Naive thymus-derived CD4-positive, alpha-beta T cell (primary cell): ENCODE measurements at regions not wholly inside any gene's neighbourhood (a gene's known extent, or its start where the extent isn't known, plus 50 kb on each side); places are given as distances from the start of the nearest gene placed in this dataset.

Experiments
- ATAC-seq: fragments of 150-1000 bp; cut with Tn5 transposase; 2 replicates; pipeline ENCODE4 v1.10.0; 2021; ENCODE audit warnings: mild to moderate bottlenecking, moderate library complexity
- CTCF ChIA-PET: fragments of 350-600 bp; sonication (Branson Sonifier 250); formaldehyde crosslinking; loops from one replicate; lab custom pipeline; 2021; ENCODE audit warnings: antibody characterized with exemption; lab: Charles Lee
- POLR2A ChIA-PET: fragments of 350-600 bp; sonication (Branson Sonifier 250); formaldehyde crosslinking; loops from one replicate; lab custom pipeline; 2021; ENCODE audit warnings: antibody characterized with exemption, inconsistent platforms; lab: Charles Lee
- DNase-seq, 9 donors: peaks; one replicate each; pipeline versions ENCODE4 v3.0.0 to v3.0.0-alpha.2; 2020 to 2022; ENCODE audit warnings: mixed read lengths in 1 of 9
- H3K27ac ChIP-seq: one replicate; pipeline ENCODE4 v1.7.0; 2013; ENCODE audit warnings: mild to moderate bottlenecking, low read depth, low read length, moderate library complexity
- H3K27me3 ChIP-seq, 2 donors: one replicate each; pipeline ENCODE4 v1.7.0; 2013; ENCODE audit warnings: low read length in 2 of 2, mild to moderate bottlenecking in 2 of 2, moderate library complexity in 2 of 2; ENCODE audit not compliant: control insufficient read depth in 2 of 2, insufficient read depth in 2 of 2
- H3K36me3 ChIP-seq, 3 experiments: 1 replicate in 2 of 3; 2 replicates in 1 of 3; pipeline ENCODE4 v1.7.0; 2013; ENCODE audit warnings: low read length in 3 of 3, mild to moderate bottlenecking in 3 of 3, moderate library complexity in 1 of 3; ENCODE audit not compliant: insufficient read depth in 3 of 3, control insufficient read depth in 2 of 3
- H3K4me1 ChIP-seq, 2 donors: one replicate each; pipeline ENCODE4 v1.7.0; 2013; ENCODE audit warnings: low read length in 2 of 2, mild to moderate bottlenecking in 2 of 2, moderate library complexity in 1 of 2; ENCODE audit not compliant: control insufficient read depth in 2 of 2, insufficient read depth in 2 of 2
- H3K4me3 ChIP-seq: 2 replicates; pipeline ENCODE4 v1.7.0; 2013; ENCODE audit warnings: mild to moderate bottlenecking, low read length
- H3K9me3 ChIP-seq, 3 experiments: 1 replicate in 2 of 3; 2 replicates in 1 of 3; pipeline ENCODE4 v1.7.0; 2013; ENCODE audit warnings: low read length in 3 of 3; ENCODE audit not compliant: control insufficient read depth in 2 of 3
- H3K27ac Mint-ChIP-seq, 9 donors: one replicate each; pipeline ENCODE4 v1.8.0; 2020 to 2022; ENCODE audit warnings: mixed read lengths in 9 of 9, mild to moderate bottlenecking in 8 of 9, moderate library complexity in 5 of 9, inconsistent platforms in 2 of 9
- H3K27me3 Mint-ChIP-seq, 5 donors: one replicate each; pipeline ENCODE4 v1.8.0; 2021 to 2022; ENCODE audit warnings: mixed read lengths in 5 of 5, mild to moderate bottlenecking in 1 of 5
- H3K36me3 Mint-ChIP-seq, 5 donors: one replicate each; pipeline ENCODE4 v1.8.0; 2020 to 2022; ENCODE audit warnings: mixed read lengths in 5 of 5, mild to moderate bottlenecking in 3 of 5, inconsistent platforms in 1 of 5
- H3K4me1 Mint-ChIP-seq, 7 donors: one replicate each; pipeline ENCODE4 v1.8.0; 2020 to 2022; ENCODE audit warnings: mixed read lengths in 7 of 7, mild to moderate bottlenecking in 3 of 7, inconsistent platforms in 1 of 7
- H3K4me3 Mint-ChIP-seq, 10 donors: one replicate each; pipeline ENCODE4 v1.8.0; 2020 to 2022; ENCODE audit warnings: mild to moderate bottlenecking in 10 of 10, mixed read lengths in 10 of 10, moderate library complexity in 6 of 10, inconsistent platforms in 2 of 10
- H3K9me3 Mint-ChIP-seq, 11 donors: one replicate each; pipeline ENCODE4 v1.8.0; 2020 to 2022; ENCODE audit warnings: mixed read lengths in 11 of 11, mild to moderate bottlenecking in 4 of 11, inconsistent platforms in 1 of 11, moderate library complexity in 1 of 11
- intact Hi-C, 2 donors: fragments of 100-400 bp; cut with micrococcal nuclease; formaldehyde crosslinking; loops; one replicate each; pipeline ENCODE4 v1.15.1; 2023

DNA sequence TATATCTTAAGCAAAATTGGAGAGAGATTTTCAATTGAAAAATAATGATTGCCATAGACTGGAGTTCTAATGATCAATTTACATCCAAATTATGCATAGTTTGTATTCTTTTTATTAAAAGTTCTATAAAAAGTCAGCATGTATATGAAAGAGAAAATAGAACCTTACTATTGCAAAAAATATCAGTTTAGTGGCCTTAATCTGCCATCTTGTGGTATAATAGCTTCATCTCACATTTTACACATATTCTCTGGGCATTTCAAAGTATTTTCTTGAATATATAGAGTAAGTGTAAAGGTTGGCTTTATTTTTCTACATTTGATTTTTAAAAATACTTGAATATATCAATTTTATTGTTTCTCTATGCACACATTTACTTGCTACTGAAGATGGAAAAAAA lies 1858.6 kb upstream of the CDH9 start:
- intact Hi-C loops = no loop called here
- H3K27ac Mint-ChIP-seq = no peak overlapping the region
- ChIA-PET CTCF (no interaction called here), POLR2A (no interaction called here)
- Histone ChIP-seq H3K4me1 (no peaks in the 10 kb centered on the region), H3K36me3 (no peaks in the 10 kb centered on the region), H3K9me3 (no peaks in the 10 kb centered on the region), H3K27me3 (no peaks in the 10 kb centered on the region), H3K27ac (no peak overlapping the region), H3K4me3 (no peak overlapping the region)
- H3K9me3 Mint-ChIP-seq = peaks cover 4 to 30% (median 9%) of the 10 kb centered on the region in 11 donors
- DNase-seq (no peak), ATAC-seq (no peak)
- H3K4me1 Mint-ChIP-seq = no peaks in the 10 kb centered on the region
- H3K27me3 Mint-ChIP-seq = no peaks in the 10 kb centered on the region
- no peaks in the 10 kb centered on the region for H3K36me3 Mint-ChIP-seq
- H3K4me3 Mint-ChIP-seq = no peak overlapping the region

DNA sequence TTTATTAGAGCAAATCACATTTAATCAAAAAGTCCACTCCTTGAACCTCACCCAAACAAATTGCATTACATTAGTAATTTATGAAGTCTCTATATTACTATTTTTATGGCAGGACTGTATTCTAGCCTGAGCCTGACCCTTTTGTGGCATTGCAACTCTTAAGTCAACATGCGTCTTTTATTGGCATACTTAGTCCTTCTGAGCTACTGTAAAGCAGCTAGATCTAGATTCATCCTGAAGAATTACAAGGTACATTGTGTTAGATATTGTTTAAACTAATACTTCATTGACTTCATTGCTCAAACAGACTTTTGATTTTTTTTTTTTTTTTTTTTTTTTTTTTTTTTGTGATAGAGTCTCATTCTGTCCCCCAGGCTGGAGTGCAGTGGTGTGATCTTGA lies 1842.5 kb upstream of the CDH9 start:
- H3K4me1 Mint-ChIP-seq = no peaks in the 10 kb centered on the region
- H3K27me3 Mint-ChIP-seq = no peaks in the 10 kb centered on the region
- ChIA-PET POLR2A (no interaction called here), CTCF (no interaction called here)
- Histone ChIP-seq H3K36me3 (no peaks in the 10 kb centered on the region), H3K4me1 (no peaks in the 10 kb centered on the region), H3K9me3 (peaks cover 0 to 18% (median 0%) of the 10 kb centered on the region in 3 experiments), H3K4me3 (no peak overlapping the region), H3K27me3 (no peaks in the 10 kb centered on the region), H3K27ac (no peak overlapping the region)
- no peak overlapping the region for H3K4me3 Mint-ChIP-seq
- H3K27ac Mint-ChIP-seq = no peak overlapping the region
- H3K36me3 Mint-ChIP-seq = peaks cover 0 to 4% (median 0%) of the 10 kb centered on the region in 5 donors
- intact Hi-C loops = no loop called here
- DNase-seq (no peak), ATAC-seq (no peak)
- H3K9me3 Mint-ChIP-seq = peaks cover 3 to 48% (median 17%) of the 10 kb centered on the region in 11 donors

DNA sequence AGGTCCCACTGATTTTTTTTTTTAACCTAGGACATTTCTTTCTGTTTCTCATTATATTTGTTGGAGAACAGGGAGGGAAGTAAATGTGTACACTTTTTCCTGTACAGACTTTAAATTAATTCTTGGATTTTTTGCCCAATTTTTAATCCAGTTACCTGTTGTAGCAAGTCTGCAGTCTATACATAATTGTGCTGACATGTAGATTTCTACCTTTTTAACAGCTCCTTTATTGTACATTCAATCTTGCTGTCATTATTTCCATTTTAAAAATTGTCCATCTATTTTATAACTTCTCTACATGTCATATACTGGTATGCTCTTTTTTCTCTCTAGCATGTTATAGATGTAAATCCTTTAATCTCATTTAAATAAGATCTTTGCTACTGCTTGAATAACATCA lies 1838.7 kb upstream of the CDH9 start:
- Mint-ChIP-seq H3K9me3 (peaks cover 0 to 32% (median 12%) of the 10 kb centered on the region in 11 donors), H3K4me1 (no peaks in the 10 kb centered on the region), H3K36me3 (no peaks in the 10 kb centered on the region), H3K4me3 (no peak overlapping the region), H3K27ac (no peak overlapping the region), H3K27me3 (no peaks in the 10 kb centered on the region)
- no peaks in the 10 kb centered on the region for H3K27me3 ChIP-seq
- no peaks in the 10 kb centered on the region for H3K36me3 ChIP-seq
- H3K4me1 ChIP-seq = no peaks in the 10 kb centered on the region
- ATAC-seq (no peak), DNase-seq (no peak)
- H3K9me3 ChIP-seq = no peaks in the 10 kb centered on the region
- no peak overlapping the region for H3K4me3 ChIP-seq
- ChIA-PET POLR2A (no interaction called here), CTCF (no interaction called here)
- intact Hi-C loops = no loop called here
- no peak overlapping the region for H3K27ac ChIP-seq

DNA sequence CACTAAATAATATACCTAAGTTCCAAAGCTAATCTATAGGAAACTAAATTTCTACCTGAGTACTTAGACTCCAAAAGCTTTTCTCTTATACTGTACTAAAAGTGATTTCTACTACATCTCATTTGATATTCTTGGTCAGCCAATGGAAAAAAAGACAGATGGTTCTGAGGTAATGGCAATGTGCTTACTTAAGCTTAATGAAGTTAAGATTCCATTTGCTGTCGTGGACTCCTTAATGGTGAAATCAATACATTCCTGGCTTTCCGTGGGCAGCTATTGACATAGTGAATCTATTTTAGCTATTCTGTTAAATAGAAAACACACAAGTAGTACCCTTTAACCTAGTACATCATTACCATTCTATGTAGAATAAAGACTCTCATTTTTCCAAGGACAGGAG lies 1825.6 kb upstream of the CDH9 start:
- Histone ChIP-seq H3K4me1 (no peaks in the 10 kb centered on the region), H3K36me3 (no peaks in the 10 kb centered on the region), H3K4me3 (no peak overlapping the region), H3K27me3 (no peaks in the 10 kb centered on the region), H3K27ac (no peak overlapping the region), H3K9me3 (no peaks in the 10 kb centered on the region)
- ChIA-PET CTCF (no interaction called here), POLR2A (no interaction called here)
- Mint-ChIP-seq H3K27ac (no peak overlapping the region), H3K4me1 (no peaks in the 10 kb centered on the region), H3K4me3 (no peak overlapping the region), H3K9me3 (peaks cover 2 to 16% (median 9%) of the 10 kb centered on the region in 11 donors), H3K27me3 (no peaks in the 10 kb centered on the region), H3K36me3 (no peaks in the 10 kb centered on the region)
- no peak for DNase-seq
- ATAC-seq = no peak
- intact Hi-C loops = no loop called here

DNA sequence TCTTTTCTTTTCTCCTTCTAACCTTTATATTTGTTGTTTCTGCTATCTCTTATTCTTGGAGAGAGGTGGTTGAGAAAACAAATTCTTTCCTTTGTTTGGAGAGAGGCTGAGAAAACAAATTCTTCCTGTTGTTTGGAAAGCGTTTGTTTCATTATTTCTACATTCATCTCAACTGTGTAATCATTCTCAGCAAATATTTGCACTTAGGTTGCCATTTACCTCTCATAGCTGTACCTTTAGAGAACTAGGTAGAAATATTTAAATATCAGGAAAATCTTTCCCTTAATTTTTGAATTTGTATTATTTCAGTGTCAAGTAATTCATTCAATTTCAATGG lies 1824.4 kb upstream of the CDH9 start:
- Mint-ChIP-seq H3K9me3 (peaks cover 2 to 18% (median 10%) of the 10 kb centered on the region in 11 donors), H3K4me3 (no peak overlapping the region), H3K27me3 (no peaks in the 10 kb centered on the region), H3K27ac (no peak overlapping the region), H3K36me3 (no peaks in the 10 kb centered on the region), H3K4me1 (no peaks in the 10 kb centered on the region)
- CTCF ChIA-PET = no interaction called here
- no peaks in the 10 kb centered on the region for H3K9me3 ChIP-seq
- no peak overlapping the region for H3K4me3 ChIP-seq
- no peaks in the 10 kb centered on the region for H3K4me1 ChIP-seq
- POLR2A ChIA-PET = no interaction called here
- H3K27me3 ChIP-seq = no peaks in the 10 kb centered on the region
- DNase-seq (no peak), ATAC-seq (no peak)
- H3K36me3 ChIP-seq = no peaks in the 10 kb centered on the region
- intact Hi-C loops = no loop called here
- H3K27ac ChIP-seq = no peak overlapping the region

DNA sequence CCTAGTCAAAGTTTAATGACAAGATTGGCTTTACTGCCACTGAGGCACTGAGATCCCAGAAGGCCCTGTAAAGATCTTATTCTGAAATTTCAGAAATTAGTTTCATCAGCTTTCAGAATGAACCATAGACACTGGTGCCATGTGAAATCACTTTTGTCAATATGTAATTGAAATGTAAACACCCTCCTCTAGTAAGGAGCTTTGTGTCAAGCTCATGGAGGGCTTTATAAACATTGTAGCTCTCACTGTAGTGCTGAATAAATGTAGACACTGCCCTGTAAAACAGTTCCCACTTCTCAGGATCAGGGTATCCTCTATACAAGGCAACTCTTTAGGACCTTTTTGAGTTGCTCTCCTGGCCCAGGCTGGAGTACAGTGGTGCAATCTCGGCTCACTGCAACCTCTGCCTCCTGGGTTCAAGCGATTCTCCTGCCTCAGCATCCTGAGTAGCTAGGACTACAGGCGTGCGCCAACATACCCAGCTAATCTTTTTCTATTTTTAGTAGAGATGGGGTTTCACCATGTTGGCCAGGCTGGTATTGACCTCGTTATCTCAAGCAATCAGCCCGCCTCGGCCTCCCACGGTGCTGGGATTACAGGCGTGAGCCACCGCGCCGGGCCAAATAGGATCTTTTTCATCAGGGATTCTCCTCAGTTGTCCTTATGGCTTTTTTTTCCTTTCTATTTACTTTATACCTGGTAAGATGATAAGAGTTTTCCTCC lies 1823.9 kb upstream of the CDH9 start:
- ChIA-PET CTCF (no interaction called here), POLR2A (no interaction called here)
- DNase-seq (no peak), ATAC-seq (no peak)
- Histone ChIP-seq H3K4me1 (no peaks in the 10 kb centered on the region), H3K4me3 (no peak overlapping the region), H3K27ac (no peak overlapping the region), H3K27me3 (no peaks in the 10 kb centered on the region), H3K9me3 (no peaks in the 10 kb centered on the region), H3K36me3 (no peaks in the 10 kb centered on the region)
- H3K27me3 Mint-ChIP-seq = no peaks in the 10 kb centered on the region
- no peak overlapping the region for H3K27ac Mint-ChIP-seq
- no peaks in the 10 kb centered on the region for H3K4me1 Mint-ChIP-seq
- H3K36me3 Mint-ChIP-seq = no peaks in the 10 kb centered on the region
- intact Hi-C loops = no loop called here
- H3K9me3 Mint-ChIP-seq = peaks cover 2 to 17% (median 8%) of the 10 kb centered on the region in 11 donors
- H3K4me3 Mint-ChIP-seq = no peak overlapping the region

DNA sequence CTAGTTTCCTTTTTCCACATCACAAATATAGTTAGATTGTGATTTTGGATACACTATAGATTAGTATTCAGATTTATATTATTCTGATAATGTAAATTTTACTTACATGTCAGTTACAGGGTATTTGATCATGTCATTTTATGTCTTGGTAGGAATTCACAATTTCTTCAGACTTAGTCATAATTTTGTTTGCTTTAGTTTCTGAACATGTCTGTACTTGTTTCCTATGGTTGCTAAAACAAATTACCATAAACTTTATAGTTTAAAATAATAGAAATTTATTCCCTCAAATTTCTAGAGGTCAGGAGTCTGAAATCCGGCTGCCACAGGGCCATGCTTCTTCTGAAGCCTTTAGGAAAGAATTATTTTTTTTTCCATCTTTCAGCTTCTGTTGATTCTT lies 1817.2 kb upstream of the CDH9 start:
- no peaks in the 10 kb centered on the region for H3K27me3 ChIP-seq
- no peaks in the 10 kb centered on the region for H3K36me3 Mint-ChIP-seq
- no peaks in the 10 kb centered on the region for H3K27me3 Mint-ChIP-seq
- H3K4me3 Mint-ChIP-seq = no peak overlapping the region
- no peak overlapping the region for H3K27ac ChIP-seq
- ChIA-PET POLR2A (no interaction called here), CTCF (no interaction called here)
- peaks cover 0 to 36% (median 9%) of the 10 kb centered on the region in 11 donors for H3K9me3 Mint-ChIP-seq
- H3K4me1 ChIP-seq = no peaks in the 10 kb centered on the region
- no peaks in the 10 kb centered on the region for H3K36me3 ChIP-seq
- no peak overlapping the region for H3K27ac Mint-ChIP-seq
- no peaks in the 10 kb centered on the region for H3K4me1 Mint-ChIP-seq
- intact Hi-C loops = no loop called here
- no peaks in the 10 kb centered on the region for H3K9me3 ChIP-seq
- DNase-seq = no peak
- no peak overlapping the region for H3K4me3 ChIP-seq
- no peak for ATAC-seq
